GM18858 (cell line): ENCODE measurements at regions not wholly inside any gene's neighbourhood (a gene's known extent, or its start where the extent isn't known, plus 50 kb on each side); places are given as distances from the start of the nearest gene placed in this dataset.

Source experiments
- ATAC-seq: cut with Tn5 transposase; IDR thresholded peaks from one replicate; pipeline ENCODE4 v1.9.1; 2021; ENCODE audit not compliant: unreplicated experiment

DNA sequence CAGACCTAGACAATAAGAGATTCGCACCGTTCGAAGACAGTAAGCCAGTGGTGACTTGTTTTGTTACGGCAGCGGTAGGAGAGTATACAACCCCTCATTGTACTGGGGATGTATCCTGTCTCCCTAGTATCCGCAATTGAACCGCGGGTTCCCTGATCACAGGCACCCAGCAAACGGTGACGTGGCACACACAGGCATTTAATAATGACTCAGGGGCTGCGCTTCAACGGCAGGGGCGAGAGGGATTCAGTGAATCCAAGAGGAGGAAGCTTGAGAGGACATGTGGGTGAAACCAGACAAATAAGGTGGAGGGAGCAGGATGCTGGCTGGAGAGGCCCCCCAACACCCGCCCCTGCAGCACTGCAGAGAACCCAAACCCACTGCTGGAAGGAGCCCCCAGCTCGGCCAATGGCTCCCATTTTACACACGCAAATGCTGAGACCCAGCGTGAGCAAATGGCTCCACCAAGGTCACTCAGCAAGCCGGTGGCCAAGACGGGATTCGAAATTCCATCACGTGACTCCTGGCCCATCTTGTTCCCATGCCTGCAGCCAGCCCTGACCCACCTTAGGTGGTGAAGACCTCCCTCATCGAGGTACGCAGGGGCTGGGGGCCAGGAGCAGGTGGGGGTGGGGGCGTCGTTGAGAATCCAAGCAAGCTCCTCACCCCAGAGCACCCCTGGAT, 149.9 kb downstream of the SYF2 start:
- ATAC-seq = no peak

DNA sequence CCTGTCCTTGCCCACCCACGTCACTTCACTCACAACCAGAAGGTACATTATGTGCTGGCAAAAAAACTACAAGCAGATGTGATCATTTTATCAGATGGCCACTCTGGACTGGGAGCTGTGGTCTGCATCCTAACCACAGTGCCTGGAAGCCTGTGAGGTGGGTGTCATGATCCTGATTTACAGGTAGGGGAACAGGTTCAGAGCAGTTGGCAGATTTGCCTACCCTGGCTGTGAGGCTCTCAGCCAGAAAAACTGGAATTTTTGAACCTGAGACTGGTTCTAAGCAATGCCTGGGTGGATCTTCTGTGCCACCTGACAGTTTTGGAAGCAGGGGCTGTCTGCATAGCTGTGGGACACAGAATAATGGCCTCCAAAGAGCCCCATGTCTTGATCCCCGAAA, 150.8 kb downstream of the SYF2 start:
- no peak for ATAC-seq

DNA sequence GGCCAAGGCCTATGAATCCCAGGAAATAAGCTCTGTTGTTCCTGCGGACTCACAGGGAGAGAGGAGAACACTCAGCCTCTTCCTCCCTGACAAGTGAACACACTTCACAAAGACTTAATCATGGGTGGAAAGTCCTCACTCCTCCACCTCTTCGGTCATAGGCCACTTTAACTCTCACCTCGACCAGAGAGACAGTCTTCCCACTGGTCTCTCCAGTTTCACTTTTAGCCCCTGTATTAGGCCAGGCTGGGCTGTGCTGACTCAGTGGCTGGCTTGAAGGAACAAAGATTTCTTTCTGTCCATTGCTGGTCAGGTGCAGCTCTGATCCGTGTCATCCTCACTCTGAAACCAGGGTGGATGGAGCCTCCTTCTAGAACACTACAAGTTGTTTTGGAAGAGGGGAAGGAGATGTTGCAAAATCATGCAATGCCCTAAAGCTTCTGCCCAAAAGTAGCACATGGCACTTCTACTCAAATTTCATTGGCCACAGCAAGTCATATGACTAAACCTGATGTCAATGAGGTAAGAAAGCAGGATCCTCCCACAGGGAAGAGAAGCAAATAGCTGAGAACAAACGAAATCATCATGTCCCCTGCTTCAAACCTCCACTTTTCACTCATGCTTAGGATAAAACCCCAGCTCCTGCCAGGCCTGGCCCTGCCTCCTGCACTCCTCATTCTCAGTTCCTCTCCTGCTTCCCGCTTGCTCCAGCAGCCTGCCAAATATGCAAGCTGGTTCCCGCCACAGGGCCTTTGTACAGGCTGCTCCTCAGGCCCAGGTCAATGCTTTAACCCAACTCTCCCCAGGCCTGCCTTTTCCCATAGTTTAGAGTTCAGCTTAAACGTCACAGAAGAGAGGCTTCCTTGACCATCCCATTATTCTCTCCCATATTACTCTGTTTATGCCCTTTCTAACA, 150.5 kb upstream of the RUNX3 start:
- ATAC-seq = no peak

DNA sequence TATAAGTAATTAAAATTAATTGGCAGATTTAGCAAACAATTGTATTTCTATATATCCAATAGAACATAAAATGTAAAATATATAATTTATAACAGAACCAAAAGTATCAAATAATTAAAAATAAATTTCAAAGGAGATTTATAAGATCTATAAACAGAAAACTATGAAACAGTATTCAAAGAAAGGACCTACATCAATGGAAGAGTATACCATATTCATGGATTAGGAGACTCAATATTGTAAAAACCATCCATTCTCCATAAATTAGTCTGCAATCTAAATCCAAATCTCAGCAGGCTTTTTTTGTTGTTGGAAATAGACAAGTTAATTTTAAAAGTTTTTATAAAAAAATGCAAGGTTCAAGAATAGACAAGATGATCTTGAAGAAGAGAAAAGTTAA, 149.0 kb upstream of the RUNX3 start:
- no peak for ATAC-seq

DNA sequence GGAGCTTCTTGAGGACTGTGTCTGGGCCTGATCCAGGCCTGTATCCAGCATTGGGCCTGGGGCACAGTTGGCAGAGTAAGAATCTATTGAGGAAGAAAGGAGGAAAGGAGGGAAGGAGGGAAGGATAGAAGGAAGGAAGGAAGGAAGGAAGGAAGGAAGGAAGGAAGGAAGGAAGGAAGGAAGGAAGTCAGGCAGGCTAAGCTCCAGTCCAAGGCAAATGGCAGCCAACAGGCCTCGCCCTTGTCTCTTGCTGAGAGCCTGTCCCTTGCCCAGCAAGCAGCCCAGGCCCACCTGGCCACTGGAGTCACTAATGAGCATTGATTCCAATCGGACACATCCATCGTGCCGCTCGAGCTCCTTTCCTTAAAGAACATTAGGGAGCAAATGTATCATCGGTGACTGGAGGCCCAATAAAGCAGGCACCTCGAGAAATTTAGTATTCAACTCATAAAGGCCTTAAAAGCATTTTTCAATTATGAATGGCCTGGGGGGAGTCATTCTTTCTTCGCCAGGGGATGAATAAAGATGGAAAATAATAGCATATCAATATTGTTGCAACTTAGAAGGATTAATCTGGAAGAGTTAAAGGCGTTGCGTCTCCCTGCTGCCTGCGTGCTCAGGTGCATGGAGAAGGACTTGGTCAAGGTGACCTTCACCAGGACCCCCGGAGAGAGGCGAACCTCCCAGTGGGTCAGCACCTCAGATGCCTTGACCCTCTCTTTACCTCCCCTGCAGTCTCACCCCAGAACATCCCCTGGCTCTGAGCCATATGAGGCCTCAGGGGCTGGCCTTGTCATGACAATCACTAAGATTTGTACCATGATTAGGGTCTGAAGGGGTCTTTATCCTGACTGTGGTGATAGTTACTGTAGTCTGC, 144.5 kb upstream of the RUNX3 start:
- no peak for ATAC-seq

DNA sequence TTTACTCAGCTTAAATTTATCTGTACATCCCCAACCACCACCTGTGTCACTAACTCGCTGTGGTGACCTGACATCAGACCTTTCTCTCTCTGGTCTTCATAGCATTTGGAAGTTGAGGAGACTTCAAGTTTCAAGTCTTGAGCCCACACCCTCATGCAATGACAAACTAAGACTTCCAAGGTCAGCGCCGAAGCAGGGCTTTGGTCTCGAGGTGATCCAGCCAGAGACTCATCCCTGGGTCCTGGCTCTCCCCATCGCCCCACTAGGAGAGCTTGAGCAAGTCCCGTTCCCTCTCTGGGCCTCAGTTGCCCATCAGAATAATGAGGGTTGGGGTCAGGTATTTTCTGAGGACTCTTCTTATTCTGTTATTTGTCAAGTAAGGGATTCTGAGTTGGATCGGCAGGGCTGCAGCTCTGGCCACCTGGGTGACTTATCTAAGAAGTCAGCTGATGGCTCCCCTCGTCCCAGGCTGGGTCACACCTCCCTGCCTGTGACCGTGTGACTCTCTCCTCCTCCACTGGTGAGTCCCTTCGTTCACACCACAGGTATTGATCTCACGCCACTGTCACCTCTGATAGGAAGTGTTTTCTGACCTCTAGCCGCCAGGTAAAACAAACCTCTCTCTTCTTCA, 143.7 kb upstream of the RUNX3 start:
- ATAC-seq = no peak

DNA sequence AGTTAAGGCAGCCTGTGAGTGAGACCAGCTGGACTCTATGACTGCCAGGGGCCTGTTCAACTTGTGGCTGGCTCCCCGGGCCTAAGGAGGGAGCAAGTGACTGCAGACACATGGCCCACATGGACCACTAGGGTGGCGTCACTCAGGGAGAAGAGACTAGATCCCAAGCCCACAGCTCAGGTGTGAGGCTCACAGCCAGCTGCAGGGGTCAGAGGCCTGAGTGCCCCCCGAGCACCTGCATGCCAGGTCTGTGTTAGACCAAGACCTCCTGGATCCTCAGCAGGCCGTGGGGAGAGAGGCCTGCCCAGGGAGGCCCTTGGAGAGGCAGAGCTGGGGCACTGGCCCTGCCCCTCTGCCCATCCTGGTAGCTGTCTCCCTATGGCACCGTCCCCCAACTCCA, 142.4 kb upstream of the RUNX3 start:
- no peak for ATAC-seq

DNA sequence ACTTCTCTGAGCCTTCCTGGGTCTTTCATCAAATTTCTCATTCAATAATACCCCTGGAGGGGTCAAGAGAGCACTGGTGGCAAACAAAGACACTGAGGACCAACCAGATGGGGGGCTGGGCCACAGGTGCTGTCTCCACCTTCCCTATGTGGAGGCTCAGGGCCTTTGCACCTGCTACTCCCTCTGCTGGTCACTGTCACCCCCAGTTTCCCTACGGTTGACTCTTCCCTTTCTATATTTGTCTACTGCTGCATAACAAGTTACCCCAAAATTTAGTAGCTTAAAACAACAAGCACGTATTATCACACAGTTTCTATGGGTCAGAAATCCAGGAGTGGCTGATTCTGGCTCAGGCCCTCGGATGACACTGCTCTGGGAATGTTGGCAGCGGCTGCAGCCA, 138.8 kb upstream of the RUNX3 start:
- ATAC-seq = no peak

DNA sequence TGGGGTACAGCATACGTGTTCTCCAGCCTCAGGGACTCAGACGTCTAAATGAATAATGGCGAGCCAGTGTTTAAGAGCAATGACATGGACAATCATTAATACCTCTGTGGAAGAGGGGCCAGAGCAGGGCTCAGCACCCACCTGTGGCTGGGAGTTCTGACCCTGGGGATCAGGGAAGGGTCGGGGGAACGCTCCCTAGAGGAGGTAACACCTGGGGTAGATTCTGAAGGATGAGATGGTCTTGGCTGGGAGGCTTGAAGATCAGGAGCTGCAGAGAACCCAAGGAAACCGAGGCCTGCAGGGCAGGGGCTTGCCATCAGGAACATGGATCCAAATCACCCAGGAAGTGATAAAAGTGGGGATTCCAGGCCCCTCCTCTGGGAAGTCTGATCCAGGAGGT, 138.2 kb upstream of the RUNX3 start:
- ATAC-seq = no peak

DNA sequence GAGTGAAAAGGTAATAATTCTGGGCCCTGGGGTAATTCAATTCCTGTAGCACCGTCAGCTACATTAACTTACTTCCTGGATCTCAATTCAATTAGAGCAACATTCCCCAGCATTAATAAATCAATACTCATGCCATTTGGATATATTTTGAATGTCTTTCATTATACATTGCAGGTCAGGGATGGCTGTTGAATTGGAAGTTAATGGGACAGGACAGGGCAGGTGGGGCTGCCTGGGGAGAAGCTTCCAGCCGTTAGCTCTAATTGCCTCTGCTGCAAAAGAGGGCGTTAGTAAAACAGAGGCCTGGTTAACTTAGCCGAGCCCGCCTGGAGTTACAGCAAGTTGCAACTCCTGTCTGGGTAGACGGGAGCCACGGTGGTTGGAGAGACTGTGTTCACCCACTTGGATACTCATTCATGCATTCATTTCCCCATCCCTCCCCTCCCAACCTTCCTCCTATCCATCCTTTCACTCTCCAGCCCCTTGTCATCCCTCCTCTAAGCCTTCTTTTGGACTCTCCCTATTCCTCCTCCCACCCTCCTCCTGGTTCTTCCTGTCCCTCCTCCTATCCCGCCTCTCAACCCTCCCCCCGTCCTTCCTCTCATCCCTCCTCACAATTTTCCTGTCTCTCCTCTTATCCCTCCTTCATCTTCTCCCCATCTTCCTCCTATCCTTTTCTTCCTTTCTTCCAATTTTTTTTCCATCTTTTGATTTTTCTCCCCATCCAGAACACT, 137.6 kb upstream of the RUNX3 start:
- ATAC-seq = no peak

DNA sequence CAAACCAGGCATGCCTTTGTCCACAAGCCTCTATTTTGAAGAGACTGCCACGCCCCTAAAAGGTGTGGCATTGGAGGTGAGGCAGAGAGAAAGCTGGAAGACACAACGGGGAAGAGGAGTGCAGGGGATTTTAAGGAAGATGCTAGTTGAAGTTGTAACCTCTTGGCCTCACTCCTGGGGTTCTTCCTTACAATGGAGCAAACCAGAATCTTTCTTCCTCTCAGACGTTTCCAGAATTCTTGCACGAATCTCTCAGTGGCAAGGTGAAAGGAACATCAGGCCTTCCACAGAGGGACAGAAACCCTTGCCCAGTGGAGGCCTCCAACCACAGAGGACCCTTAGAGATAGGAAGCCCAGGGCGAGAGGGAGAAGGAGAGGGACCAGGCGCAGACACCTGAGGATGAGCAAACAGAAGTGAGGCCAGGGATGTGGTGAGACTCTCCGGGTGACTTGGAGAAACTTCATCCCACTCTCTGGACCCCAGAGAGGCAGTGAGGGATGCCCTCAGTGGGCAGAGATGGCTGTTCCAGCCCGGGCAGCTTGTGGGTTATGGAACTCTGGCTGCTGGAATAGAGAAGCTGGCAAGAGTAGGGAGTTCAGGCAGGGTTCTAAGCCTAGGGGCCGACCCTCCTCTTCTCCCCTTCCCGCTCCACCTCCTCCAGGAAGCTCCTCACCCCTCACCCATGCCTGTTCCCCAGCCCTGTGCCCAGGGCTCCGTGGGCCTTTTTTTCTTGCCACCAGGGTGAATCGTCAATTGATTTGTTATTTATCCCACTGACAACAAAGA, 136.8 kb upstream of the RUNX3 start:
- ATAC-seq = no peak

DNA sequence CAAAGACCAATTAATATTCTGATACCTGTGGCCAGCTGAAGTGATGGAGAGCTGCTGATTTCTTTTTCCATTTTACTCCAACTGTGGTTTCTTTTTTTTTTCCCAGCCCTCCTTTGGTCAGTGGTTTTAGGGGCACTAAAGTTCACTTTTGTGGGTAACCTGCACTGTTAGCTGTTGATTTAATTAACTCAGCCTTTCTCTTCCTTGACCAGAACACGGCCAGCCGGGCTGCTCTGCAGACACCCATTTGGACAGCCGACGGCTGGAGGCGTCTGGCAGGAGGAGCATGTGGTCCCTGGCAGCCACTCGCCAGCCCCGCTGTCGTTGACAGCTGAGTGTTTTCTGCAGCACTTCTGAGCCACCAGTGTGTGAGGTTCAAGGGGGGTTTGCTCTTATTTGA, 136.2 kb upstream of the RUNX3 start:
- ATAC-seq = no peak

DNA sequence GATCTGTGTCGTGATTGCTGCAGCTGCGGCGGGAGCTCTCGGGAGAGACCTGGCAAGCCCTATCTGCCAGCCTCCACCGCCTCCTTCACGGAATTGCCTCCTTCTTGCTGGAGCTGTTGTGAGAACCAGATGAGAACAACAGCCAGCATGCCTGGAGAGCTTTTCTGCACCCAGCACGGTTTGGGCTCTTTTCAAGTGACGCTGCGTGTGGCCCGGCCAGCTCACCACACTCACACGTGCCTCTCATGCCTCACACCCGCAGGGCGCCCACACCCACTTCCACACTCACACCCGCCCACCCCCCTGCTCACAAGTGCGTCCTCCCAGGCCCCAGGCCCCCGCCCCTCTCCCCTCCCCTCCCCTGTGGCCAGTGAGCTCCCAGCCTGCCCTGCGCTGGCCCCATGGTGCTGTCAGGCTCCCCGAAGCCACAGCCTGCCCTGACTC, 135.7 kb upstream of the RUNX3 start:
- no peak for ATAC-seq

DNA sequence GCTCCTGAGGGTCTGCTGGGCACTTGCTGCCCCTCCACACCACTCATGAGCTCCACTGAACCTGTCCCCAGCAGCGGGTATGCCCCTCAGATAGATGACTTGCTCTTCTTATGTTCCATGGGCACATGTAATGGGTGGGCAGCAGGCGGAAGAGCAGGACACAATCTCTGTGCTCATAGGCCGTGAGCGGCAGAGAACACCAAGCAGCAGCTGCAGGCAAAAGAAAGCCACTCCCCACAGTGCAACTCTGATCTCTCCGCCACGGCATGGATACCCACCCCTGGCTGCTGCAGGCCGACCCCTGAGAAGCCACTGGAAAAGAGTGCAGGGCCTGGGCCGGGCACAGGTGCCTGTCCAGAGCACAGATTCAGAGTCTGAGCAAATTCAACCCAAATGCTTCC, 135.2 kb upstream of the RUNX3 start:
- ATAC-seq = no peak

DNA sequence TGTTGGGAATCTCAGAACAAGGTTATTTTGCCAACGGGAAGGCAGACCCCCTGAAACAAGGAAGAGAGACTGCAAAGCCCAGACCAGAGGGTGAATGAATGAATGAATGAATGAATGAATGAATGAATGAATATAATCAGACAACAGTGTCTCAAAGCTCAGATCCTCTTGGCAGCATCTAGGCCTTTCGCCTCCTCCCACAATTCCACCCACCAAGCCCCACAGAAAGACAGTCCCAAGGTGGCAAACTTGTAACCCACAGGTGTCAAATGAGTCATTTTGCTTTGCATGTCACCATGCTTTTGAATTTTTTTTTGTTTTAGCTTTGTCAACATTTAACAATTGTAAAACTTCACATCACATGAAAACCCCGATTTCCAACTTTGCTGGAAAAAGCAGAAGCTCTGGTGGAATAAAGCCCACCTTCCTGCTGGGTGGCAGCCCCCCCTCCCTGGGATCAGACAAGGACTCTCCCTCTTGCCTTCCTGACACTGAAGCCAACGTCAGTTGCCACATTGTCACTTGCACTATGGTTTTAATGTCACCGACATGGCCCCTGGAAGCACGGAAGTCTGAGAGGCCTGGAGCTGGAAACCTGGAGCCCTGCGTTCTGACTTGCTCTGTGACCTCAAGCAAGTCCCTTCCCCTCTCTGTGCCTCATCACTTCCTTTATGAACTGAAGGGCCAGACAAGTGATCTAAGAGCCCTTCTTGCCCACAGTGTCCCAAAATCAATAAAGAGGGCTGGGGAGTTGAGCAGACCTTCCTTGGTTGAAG, 134.6 kb upstream of the RUNX3 start:
- ATAC-seq = no peak

DNA sequence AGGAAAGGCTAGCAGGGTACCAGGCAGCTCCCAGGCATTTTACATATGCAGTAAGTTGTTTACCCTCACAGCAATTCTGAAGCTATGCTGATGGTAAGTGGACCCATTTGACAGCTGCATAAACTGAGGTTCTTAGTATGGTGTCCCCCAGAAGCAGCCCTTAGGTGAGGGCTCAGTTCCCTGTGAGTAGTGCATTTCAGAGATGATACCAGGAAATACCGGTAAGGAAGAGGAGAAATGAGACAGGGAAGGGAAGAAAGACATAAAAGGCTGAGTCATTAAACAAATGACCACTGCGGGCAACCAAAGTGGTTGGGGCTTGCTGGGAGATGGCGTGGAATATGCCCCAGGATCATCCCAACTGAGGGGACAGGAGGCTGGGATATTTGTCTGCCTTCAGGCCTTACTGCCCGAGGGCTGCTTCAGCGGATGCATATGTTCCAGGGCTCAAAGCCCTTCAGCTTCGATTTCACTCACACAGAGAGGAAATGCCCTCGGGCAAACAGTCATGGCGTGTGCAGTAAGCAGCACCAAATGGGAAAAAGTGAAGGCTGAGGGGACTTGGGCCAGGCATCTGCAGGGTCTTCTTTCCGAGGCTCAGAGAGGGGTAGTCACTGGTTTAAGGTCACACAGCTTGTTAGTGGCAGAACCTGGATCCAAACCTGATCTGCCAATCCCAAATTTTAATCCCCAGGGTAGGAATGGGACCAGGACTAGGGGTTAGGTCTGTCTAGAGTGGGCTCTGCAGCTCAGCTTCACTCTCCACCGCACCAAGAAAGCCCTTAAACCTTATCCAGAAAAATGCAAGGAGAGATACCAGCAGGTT, 133.7 kb upstream of the RUNX3 start:
- ATAC-seq = no peak

DNA sequence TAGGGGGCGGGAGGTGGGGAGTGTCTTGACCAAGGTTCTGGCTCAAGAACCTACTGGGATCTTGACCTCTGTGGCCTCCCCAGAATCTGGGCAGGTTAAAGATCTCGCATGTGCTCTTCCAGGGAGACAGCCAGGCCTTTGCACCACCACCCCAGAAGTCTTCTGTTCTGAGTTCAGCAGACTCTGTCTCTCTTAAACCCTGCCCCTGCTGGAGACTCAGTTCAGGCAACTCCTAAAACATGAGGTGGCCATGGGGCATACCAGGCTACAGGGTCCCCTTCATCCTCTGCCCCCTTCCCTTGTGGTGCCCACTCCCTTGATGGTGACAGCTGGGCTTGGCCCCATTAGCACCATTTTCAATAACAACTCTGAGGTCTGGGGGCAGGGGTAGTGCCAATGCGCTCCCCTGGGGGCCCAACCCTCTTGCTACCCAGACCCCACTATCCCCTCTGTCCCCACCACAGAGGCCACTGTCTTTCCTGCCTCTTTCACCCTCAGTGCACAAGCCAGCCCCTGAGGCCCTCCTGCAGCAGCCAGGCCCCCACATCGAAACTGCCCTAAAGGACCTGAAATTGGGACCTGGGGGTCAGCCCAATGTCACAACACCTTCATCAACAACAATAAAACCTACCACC, 132.7 kb upstream of the RUNX3 start:
- ATAC-seq = no peak
